ENCODE measurements at regions not wholly inside any gene's neighbourhood (a gene's known extent, or its start where the extent isn't known, plus 50 kb on each side); places are given as distances from the start of the nearest gene placed in this dataset.
A peak's percentile ranks its signal among the peaks of the same experiment; 100 is the strongest.

DNA sequence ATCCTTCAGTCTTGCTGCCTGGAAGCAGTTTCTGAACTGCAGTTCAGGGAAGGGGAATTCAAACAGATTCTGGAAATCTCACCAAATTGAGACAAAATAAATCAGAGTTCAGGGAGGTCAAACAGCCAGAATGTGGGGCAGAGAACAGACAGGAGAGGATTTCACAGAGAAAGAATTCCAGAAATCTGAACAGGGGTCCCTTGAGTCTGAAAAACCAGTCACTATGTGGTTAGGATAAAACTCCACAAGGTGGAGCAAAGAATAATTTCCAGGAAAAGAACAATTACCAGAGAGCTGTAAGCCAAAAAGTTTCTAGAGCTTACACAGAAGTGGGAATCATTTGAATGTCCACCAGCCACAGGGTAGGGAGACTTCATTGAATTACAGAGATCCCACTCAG, 84.7 kb downstream of the URB2 start:
- Histone ChIP-seq H3K27ac (no peak overlapping the region), H3K9me3 (peaks cover 7% of the 10 kb centered on the region), H3K36me3 (no peaks in the 10 kb centered on the region), H3K4me3 (no peak overlapping the region), H3K27me3 (no peaks in the 10 kb centered on the region), H3K4me1 (no peaks in the 10 kb centered on the region)
- TF ChIP-seq, protein P1, sequence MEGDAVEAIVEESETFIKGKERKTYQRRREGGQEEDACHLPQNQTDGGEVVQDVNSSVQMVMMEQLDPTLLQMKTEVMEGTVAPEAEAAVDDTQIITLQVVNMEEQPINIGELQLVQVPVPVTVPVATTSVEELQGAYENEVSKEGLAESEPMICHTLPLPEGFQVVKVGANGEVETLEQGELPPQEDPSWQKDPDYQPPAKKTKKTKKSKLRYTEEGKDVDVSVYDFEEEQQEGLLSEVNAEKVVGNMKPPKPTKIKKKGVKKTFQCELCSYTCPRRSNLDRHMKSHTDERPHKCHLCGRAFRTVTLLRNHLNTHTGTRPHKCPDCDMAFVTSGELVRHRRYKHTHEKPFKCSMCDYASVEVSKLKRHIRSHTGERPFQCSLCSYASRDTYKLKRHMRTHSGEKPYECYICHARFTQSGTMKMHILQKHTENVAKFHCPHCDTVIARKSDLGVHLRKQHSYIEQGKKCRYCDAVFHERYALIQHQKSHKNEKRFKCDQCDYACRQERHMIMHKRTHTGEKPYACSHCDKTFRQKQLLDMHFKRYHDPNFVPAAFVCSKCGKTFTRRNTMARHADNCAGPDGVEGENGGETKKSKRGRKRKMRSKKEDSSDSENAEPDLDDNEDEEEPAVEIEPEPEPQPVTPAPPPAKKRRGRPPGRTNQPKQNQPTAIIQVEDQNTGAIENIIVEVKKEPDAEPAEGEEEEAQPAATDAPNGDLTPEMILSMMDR (IDR thresholded peaks at IDR 0.05) = no peak
- intact Hi-C loops (cut with DNase I) = no loop called here
- ATAC-seq (no peak), DNase-seq (no peak)

DNA sequence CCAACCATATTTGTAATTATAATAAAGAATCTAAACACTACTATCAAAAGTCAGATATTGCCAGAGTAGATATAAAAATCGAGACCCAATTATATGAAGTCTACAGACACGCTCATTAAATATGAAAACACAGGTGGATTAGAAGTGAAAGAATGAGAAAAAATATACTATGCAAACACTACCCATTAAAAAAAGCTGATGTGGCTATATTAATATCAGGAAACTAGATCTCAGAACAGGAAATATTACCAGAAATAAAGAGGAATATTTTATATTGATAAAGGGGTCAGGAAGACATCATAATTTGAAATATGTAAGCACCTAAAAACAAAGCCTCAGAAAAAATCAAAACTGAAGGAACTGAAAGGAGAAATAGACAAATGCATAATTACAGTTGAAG, 88.3 kb downstream of the URB2 start:
- TF ChIP-seq, protein P1 (IDR thresholded peaks at IDR 0.05) = no peak
- DNase-seq = no peak
- ATAC-seq = no peak
- intact Hi-C loops (cut with DNase I) = no loop called here
- Histone ChIP-seq H3K27ac (no peak overlapping the region), H3K36me3 (no peaks in the 10 kb centered on the region), H3K27me3 (no peaks in the 10 kb centered on the region), H3K9me3 (no peaks in the 10 kb centered on the region), H3K4me3 (no peak overlapping the region), H3K4me1 (no peaks in the 10 kb centered on the region)

DNA sequence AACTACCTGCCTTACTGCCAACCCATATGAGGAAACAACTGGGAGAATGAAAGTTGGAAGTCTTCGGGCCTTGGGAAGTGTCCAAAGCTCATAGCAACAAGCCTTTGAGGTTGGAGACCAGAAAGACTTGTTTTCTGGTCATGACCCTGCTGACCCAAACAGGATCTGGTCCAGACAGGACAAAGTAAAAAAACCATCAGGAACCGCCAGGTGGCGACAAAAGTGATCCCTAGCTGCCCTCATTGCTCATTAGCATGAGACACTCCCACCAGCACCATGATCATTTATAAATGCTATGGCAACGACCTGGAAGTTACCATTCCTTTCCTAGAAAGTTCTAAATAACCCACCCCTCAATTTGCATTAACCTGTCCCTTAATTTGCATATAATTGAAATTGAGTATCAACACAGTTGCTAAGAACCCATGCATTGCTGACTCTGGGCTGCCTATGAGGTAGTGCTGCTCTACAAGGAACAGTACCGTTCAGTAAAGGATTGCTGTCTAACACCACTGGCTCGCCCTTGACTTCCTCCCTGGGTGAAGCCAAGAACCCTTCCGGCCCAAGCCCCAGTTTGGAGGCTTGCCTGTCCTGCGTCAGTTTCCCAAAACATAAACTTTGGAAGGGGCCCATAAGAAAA, 89.0 kb downstream of the URB2 start:
- ATAC-seq (peak; percentile 70), DNase-seq (no peak)
- Histone ChIP-seq H3K27ac (no peak overlapping the region), H3K4me1 (no peaks in the 10 kb centered on the region), H3K27me3 (no peaks in the 10 kb centered on the region), H3K9me3 (no peaks in the 10 kb centered on the region), H3K36me3 (no peaks in the 10 kb centered on the region), H3K4me3 (no peak overlapping the region)
- intact Hi-C loops (cut with DNase I) = no loop called here
- TF ChIP-seq, protein P1 (IDR thresholded peaks at IDR 0.05) = peak; percentile 44

DNA sequence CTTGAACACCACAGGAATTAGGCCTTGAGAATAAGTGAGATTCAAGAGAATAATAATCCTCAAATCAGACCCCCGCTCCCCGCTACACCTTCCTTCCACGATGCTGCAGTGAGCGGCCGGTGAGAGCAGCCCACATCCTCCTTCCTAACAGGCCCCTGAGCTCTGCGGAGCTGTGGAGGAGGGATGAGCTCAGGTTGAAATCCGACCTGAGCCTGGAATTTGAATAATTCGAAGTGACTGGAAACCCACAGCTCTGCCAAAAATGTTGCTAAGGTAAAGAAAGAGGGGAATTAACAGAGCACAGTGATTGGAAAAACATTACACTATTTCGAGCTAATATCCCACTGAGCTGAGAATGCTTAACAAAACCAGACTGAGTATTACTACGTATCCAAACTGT, 90.0 kb downstream of the URB2 start:
- Histone ChIP-seq H3K4me1 (no peaks in the 10 kb centered on the region), H3K9me3 (no peaks in the 10 kb centered on the region), H3K4me3 (no peak overlapping the region), H3K36me3 (no peaks in the 10 kb centered on the region), H3K27ac (no peak overlapping the region), H3K27me3 (no peaks in the 10 kb centered on the region)
- ATAC-seq = no peak
- intact Hi-C loops (cut with DNase I) = no loop called here
- TF ChIP-seq, protein P1 (IDR thresholded peaks at IDR 0.05) = no peak
- no peak for DNase-seq

DNA sequence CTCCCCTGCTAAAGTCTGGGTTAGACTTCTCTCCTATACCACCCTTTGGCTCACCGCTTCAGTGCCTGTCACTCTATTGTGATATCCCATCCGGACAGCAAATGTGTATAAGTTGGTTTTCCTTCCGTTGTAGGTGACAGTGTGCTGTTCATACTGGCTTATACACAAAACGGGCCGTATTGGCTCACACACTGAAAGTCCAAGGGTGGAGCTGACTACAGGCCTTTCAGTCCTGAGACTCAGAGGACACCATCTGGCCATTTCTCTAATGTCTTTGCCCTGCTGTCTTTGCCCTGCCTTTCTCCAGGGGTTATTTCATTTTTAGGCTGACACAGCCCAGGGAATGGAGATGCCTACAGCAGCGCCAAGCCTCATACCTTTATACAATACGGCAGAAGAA, 90.7 kb downstream of the URB2 start:
- Histone ChIP-seq H3K27ac (no peak overlapping the region), H3K4me1 (no peaks in the 10 kb centered on the region), H3K27me3 (no peaks in the 10 kb centered on the region), H3K36me3 (no peaks in the 10 kb centered on the region), H3K9me3 (no peaks in the 10 kb centered on the region), H3K4me3 (no peak overlapping the region)
- intact Hi-C loops (cut with DNase I) = no loop called here
- ATAC-seq (no peak), DNase-seq (no peak)
- TF ChIP-seq, protein P1 (IDR thresholded peaks at IDR 0.05) = no peak
